OCI-LY7 (cell line): ENCODE measurements at regions not wholly inside any gene's neighbourhood (a gene's known extent, or its start where the extent isn't known, plus 50 kb on each side); places are given as distances from the start of the nearest gene placed in this dataset.

Source experiments
- BruUV-seq: library from RNA; stranded (reverse); fragments of 400-500 nt; replicated peaks from 2 replicates; lab custom pipeline; 2021; lab: Mats Ljungman, UMichigan
- CTCF ChIA-PET: fragments of 300-600 bp; sonication (Branson Sonifier 250); formaldehyde crosslinking; loops from one replicate; lab custom pipeline; 2022; ENCODE audit warnings: antibody characterized with exemption; ENCODE audit not compliant: unreplicated experiment; lab: Charles Lee
- POLR2A ChIA-PET: fragments of 300-600 bp; sonication (Branson Sonifier 250); formaldehyde crosslinking; loops from one replicate; lab custom pipeline; 2022; ENCODE audit warnings: antibody characterized with exemption; lab: Charles Lee
- DNase-seq: peaks from one replicate; pipeline ENCODE4 v3.0.0-alpha.2; 2015; ENCODE audit warnings: low spot score
- H2AFZ ChIP-seq: fragments of 200-600 bp; sonication (generic), shearing (Covaris generic); 2 replicates; pipeline ENCODE4 v1.6.1; 2014; ENCODE audit warnings: mild to moderate bottlenecking, antibody characterized with exemption, low read length, moderate library complexity
- H3K27ac ChIP-seq: fragments of 200-600 bp; sonication (generic); 2 replicates; pipeline ENCODE4 v1.5.1; 2014; ENCODE audit warnings: mixed run types, low read depth, mild to moderate bottlenecking, moderate library complexity, low read length, inconsistent platforms; ENCODE audit not compliant: poor library complexity, severe bottlenecking
- H3K36me3 ChIP-seq: fragments of 200-600 bp; sonication (generic); 2 replicates; pipeline ENCODE4 v1.6.1; 2014; ENCODE audit warnings: mild to moderate bottlenecking, antibody characterized with exemption, low read length, moderate library complexity, mixed read lengths; ENCODE audit not compliant: insufficient read depth
- H3K4me1 ChIP-seq: fragments of 200-600 bp; sonication (generic); 2 replicates; pipeline ENCODE4 v1.5.1; 2014; ENCODE audit warnings: mild to moderate bottlenecking, low read length; ENCODE audit not compliant: insufficient read depth, poor library complexity, severe bottlenecking
- H3K4me2 ChIP-seq: fragments of 200-600 bp; sonication (generic); 2 replicates; pipeline ENCODE4 v1.6.1; 2014; ENCODE audit warnings: mild to moderate bottlenecking, low read length
- H3K4me3 ChIP-seq: fragments of 200-600 bp; sonication (generic); 2 replicates; pipeline ENCODE4 v1.5.1; 2014; ENCODE audit warnings: mild to moderate bottlenecking, low read depth, low read length; ENCODE audit not compliant: poor library complexity, severe bottlenecking
- H3K79me2 ChIP-seq: fragments of 200-600 bp; sonication (generic); 2 replicates; pipeline ENCODE4 v1.6.1; 2016; ENCODE audit warnings: low read depth, mild to moderate bottlenecking, low read length, moderate library complexity, mixed read lengths; ENCODE audit not compliant: insufficient read depth
- H3K9me2 ChIP-seq: fragments of 200-600 bp; sonication (generic); 2 replicates; pipeline ENCODE4 v1.6.1; 2016; ENCODE audit warnings: mild to moderate bottlenecking, low read length, mixed read lengths; ENCODE audit not compliant: insufficient read depth
- H3K9me3 ChIP-seq: fragments of 200-600 bp; sonication (generic); 2 replicates; pipeline ENCODE4 v1.6.1; 2014; ENCODE audit warnings: mild to moderate bottlenecking, mixed run types, low read length, mixed read lengths
- H4K20me1 ChIP-seq: fragments of 200-600 bp; sonication (generic); 2 replicates; pipeline ENCODE4 v1.6.1; 2014; ENCODE audit warnings: mild to moderate bottlenecking, antibody characterized with exemption, low read length, moderate library complexity, mixed read lengths; ENCODE audit not compliant: insufficient read depth
- CTCF ChIP-seq: fragments of 200-600 bp; sonication (generic); conservative IDR thresholded peaks from 2 replicates; pipeline ENCODE4 v1.5.1; 2014; ENCODE audit warnings: mild to moderate bottlenecking, antibody characterized with exemption, low read length, moderate library complexity, mixed read lengths
- EZH2phosphoT487 ChIP-seq: fragments of 200-600 bp; sonication (generic); IDR thresholded peaks from 2 replicates; pipeline ENCODE4 v1.6.1; 2018; ENCODE audit warnings: low read depth, borderline replicate concordance, mild to moderate bottlenecking, mixed run types, antibody characterized with exemption, low read length, moderate library complexity, mixed read lengths
- intact Hi-C: fragments of 100-400 bp; cut with micrococcal nuclease; formaldehyde crosslinking; loops from one replicate; pipeline ENCODE4 v1.10.0; 2022; ENCODE audit not compliant: unreplicated experiment

DNA sequence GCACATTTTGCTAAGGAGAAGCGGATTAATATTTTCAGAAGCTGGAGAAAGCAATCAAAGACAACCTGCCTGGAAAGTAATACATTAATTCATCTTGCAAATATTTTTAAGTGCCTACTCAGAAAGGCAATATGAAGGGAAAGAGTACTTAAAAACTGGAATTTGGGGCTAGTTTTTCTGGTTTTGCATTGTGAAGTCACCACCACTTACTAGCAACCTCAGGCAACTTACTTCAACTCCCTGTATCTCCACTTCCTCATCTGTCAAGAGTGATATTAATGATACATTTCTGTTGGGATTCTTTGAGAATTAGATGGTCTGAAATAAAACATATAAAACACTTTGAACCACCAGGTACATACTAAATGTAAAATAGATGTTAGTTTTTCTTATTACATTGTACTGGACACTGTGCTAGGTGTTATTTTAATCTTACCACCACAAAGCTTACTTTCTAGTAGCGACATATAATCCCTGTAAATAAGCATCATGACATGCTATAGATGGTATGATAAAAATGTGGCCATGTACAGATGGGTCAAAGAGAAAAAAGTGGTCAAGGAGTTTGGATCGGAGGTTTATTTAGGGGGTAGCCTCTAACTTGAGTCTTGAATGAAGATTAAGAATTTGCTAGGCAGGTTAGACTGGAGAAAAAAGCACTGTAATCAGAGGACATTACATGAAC is 101.2 kb downstream of the SPRY2 start:
- H3K4me3 ChIP-seq, result no peak overlapping the region
- H4K20me1 ChIP-seq, result no peaks in the 10 kb centered on the region
- H3K36me3 ChIP-seq, result no peaks in the 10 kb centered on the region
- H3K9me3 ChIP-seq, result no peaks in the 10 kb centered on the region
- H3K4me2 ChIP-seq, result no peak overlapping the region
- no peak overlapping the region for H3K27ac ChIP-seq
- DNase-seq, result no peak
- no peaks in the 10 kb centered on the region for H3K4me1 ChIP-seq
- TF ChIP-seq EZH2phosphoT487 (no peak), CTCF (no peak)
- H2AFZ ChIP-seq, result no peak overlapping the region
- ChIA-PET POLR2A (no interaction called here), CTCF (no interaction called here)
- intact Hi-C loops, result no loop called here
- H3K79me2 ChIP-seq, result no peaks in the 10 kb centered on the region
- no TSS peak for BruUV-seq
- no peaks in the 10 kb centered on the region for H3K9me2 ChIP-seq

DNA sequence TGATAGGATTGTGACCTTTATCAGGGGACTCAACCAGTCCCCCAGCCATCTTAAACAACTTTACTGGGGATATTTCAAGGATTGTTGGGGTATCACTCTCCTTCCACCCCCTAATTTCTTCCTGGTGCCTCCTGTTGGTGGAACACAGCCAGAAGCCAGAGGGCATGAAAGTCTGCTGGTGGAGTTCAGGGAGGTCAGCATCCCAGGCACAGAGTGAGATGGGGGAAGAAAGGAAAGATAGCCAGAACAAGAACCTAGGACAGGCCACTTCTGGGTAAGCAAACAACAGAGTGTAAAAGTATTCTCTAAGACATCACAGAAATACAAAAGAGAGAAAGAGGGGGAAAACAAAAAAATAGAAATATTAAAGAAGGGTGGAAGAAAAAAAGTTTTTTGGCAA is 101.8 kb downstream of the SPRY2 start:
- Histone ChIP-seq H3K27ac (no peak overlapping the region), H3K9me3 (no peaks in the 10 kb centered on the region), H3K4me1 (no peaks in the 10 kb centered on the region), H3K9me2 (no peaks in the 10 kb centered on the region), H3K79me2 (no peaks in the 10 kb centered on the region), H3K36me3 (no peaks in the 10 kb centered on the region), H3K4me2 (no peak overlapping the region), H3K4me3 (no peak overlapping the region), H4K20me1 (no peaks in the 10 kb centered on the region), H2AFZ (no peak overlapping the region)
- TF ChIP-seq EZH2phosphoT487 (no peak), CTCF (no peak)
- POLR2A ChIA-PET, result no interaction called here
- no peak for DNase-seq
- BruUV-seq, result no TSS peak
- intact Hi-C loops, result no loop called here
- CTCF ChIA-PET, result no interaction called here

- no peaks in the 10 kb centered on the region for H4K20me1 ChIP-seq
- no peak overlapping the region for H3K4me2 ChIP-seq
- no peak for DNase-seq
- TF ChIP-seq CTCF, result no peak
- no peak for TF ChIP-seq EZH2phosphoT487
- H3K36me3 ChIP-seq, result no peaks in the 10 kb centered on the region
- no TSS peak for BruUV-seq
- ChIA-PET POLR2A (no interaction called here), CTCF (no interaction called here)
- H3K4me3 ChIP-seq, result no peak overlapping the region
- no peaks in the 10 kb centered on the region for H3K79me2 ChIP-seq
- H2AFZ ChIP-seq, result no peak overlapping the region
- intact Hi-C loops, result no loop called here
- no peaks in the 10 kb centered on the region for H3K9me2 ChIP-seq
- no peaks in the 10 kb centered on the region for H3K9me3 ChIP-seq
- H3K4me1 ChIP-seq, result no peaks in the 10 kb centered on the region
- H3K27ac ChIP-seq, result no peak overlapping the region
These were observed 103.3 kb downstream of the SPRY2 start for GRCh38 chr13:80237646-80238045.
